Stimulated activated naive CD8-positive, alpha-beta T cell treated with anti-CD3 and anti-CD28 coated beads, Interleukin-15, amount 100 ng/mL, for 72 hours (primary cell): ENCODE measurements at regions not wholly inside any gene's neighbourhood (a gene's known extent, or its start where the extent isn't known, plus 50 kb on each side); places are given as distances from the start of the nearest gene placed in this dataset.

ENCODE experiments used
- ATAC-seq: fragments of 150-1000 bp; cut with Tn5 transposase; 2 replicates; pipeline ENCODE4 v1.10.0; 2021; ENCODE audit warnings: mild to moderate bottlenecking, moderate library complexity
- DNase-seq, 2 donors: peaks; one replicate each; pipeline ENCODE4 v3.0.0; 2021 to 2022
- H3K27ac Mint-ChIP-seq, 2 donors: one replicate each; pipeline ENCODE4 v1.8.0; 2022; ENCODE audit warnings: mild to moderate bottlenecking in 2 of 2, mixed read lengths in 2 of 2, moderate library complexity in 2 of 2
- H3K27me3 Mint-ChIP-seq: one replicate; pipeline ENCODE4 v1.8.0; 2022; ENCODE audit warnings: mixed read lengths
- H3K4me1 Mint-ChIP-seq: one replicate; pipeline ENCODE4 v1.8.0; 2022; ENCODE audit warnings: mild to moderate bottlenecking, mixed read lengths
- H3K4me3 Mint-ChIP-seq, 2 donors: one replicate each; pipeline ENCODE4 v1.8.0; 2022; ENCODE audit warnings: mild to moderate bottlenecking in 2 of 2, mixed read lengths in 2 of 2, moderate library complexity in 1 of 2
- H3K9me3 Mint-ChIP-seq, 2 donors: one replicate each; pipeline ENCODE4 v1.8.0; 2022; ENCODE audit warnings: mixed read lengths in 2 of 2

GRCh38 chr1:208526613-208527125, 282.5 kb upstream of the PLXNA2 start:
- no peak overlapping the region for H3K27ac Mint-ChIP-seq
- no peaks in the 10 kb centered on the region for H3K9me3 Mint-ChIP-seq
- no peaks in the 10 kb centered on the region for H3K4me1 Mint-ChIP-seq
- H3K27me3 Mint-ChIP-seq = peaks cover 6% of the 10 kb centered on the region
- DNase-seq = no peak
- no peak for ATAC-seq
- no peak overlapping the region for H3K4me3 Mint-ChIP-seq

GRCh38 chr1:208527156-208527555, 283.0 kb upstream of the PLXNA2 start:
- H3K27me3 Mint-ChIP-seq = peaks cover 11% of the 10 kb centered on the region
- no peaks in the 10 kb centered on the region for H3K4me1 Mint-ChIP-seq
- no peak overlapping the region for H3K27ac Mint-ChIP-seq
- no peak for ATAC-seq
- no peaks in the 10 kb centered on the region for H3K9me3 Mint-ChIP-seq
- no peak overlapping the region for H3K4me3 Mint-ChIP-seq
- no peak for DNase-seq

GRCh38 chr1:208528578-208529240, 284.5 kb upstream of the PLXNA2 start:
- H3K27ac Mint-ChIP-seq = no peak overlapping the region
- no peaks in the 10 kb centered on the region for H3K4me1 Mint-ChIP-seq
- peaks cover 20% of the 10 kb centered on the region for H3K27me3 Mint-ChIP-seq
- no peak overlapping the region for H3K4me3 Mint-ChIP-seq
- DNase-seq (no peak), ATAC-seq (no peak)
- H3K9me3 Mint-ChIP-seq = no peaks in the 10 kb centered on the region

GRCh38 chr1:208531003-208531750, 287.0 kb upstream of the PLXNA2 start:
- DNase-seq (no peak), ATAC-seq (peak; percentile 11)
- Mint-ChIP-seq H3K27me3 (peaks cover 20% of the 10 kb centered on the region), H3K4me3 (no peak overlapping the region), H3K27ac (no peak overlapping the region), H3K4me1 (no peaks in the 10 kb centered on the region), H3K9me3 (no peaks in the 10 kb centered on the region)

- DNase-seq (no peak), ATAC-seq (no peak)
- H3K4me3 Mint-ChIP-seq = no peak overlapping the region
- no peaks in the 10 kb centered on the region for H3K9me3 Mint-ChIP-seq
- no peaks in the 10 kb centered on the region for H3K4me1 Mint-ChIP-seq
- H3K27ac Mint-ChIP-seq = no peak overlapping the region
- peaks cover 20% of the 10 kb centered on the region for H3K27me3 Mint-ChIP-seq
Measured at GRCh38 chr1:208533746-208534598, 289.8 kb upstream of the PLXNA2 start.

GRCh38 chr1:208534599-208534897, 290.4 kb upstream of the PLXNA2 start:
- ATAC-seq (no peak), DNase-seq (no peak)
- Mint-ChIP-seq H3K4me3 (no peak overlapping the region), H3K4me1 (no peaks in the 10 kb centered on the region), H3K27me3 (peaks cover 20% of the 10 kb centered on the region), H3K27ac (no peak overlapping the region), H3K9me3 (no peaks in the 10 kb centered on the region)

GRCh38 chr1:208534979-208535378, 290.8 kb upstream of the PLXNA2 start:
- H3K27me3 Mint-ChIP-seq = peaks cover 20% of the 10 kb centered on the region
- no peaks in the 10 kb centered on the region for H3K9me3 Mint-ChIP-seq
- ATAC-seq = no peak
- no peak overlapping the region for H3K27ac Mint-ChIP-seq
- no peak for DNase-seq
- no peaks in the 10 kb centered on the region for H3K4me1 Mint-ChIP-seq
- no peak overlapping the region for H3K4me3 Mint-ChIP-seq

- no peak for DNase-seq
- H3K9me3 Mint-ChIP-seq = no peaks in the 10 kb centered on the region
- H3K27ac Mint-ChIP-seq = no peak overlapping the region
- no peak for ATAC-seq
- H3K4me3 Mint-ChIP-seq = no peak overlapping the region
- peaks cover 20% of the 10 kb centered on the region for H3K27me3 Mint-ChIP-seq
- H3K4me1 Mint-ChIP-seq = no peaks in the 10 kb centered on the region
Measured at GRCh38 chr1:208535511-208535910, 291.3 kb upstream of the PLXNA2 start.

- Mint-ChIP-seq H3K27ac (no peak overlapping the region), H3K4me3 (no peak overlapping the region), H3K4me1 (no peaks in the 10 kb centered on the region), H3K9me3 (no peaks in the 10 kb centered on the region), H3K27me3 (peaks cover 19% of the 10 kb centered on the region)
- DNase-seq = no peak
- no peak for ATAC-seq
Measured at GRCh38 chr1:208536212-208536611, 292.0 kb upstream of the PLXNA2 start.

- no peak overlapping the region for H3K4me3 Mint-ChIP-seq
- no peaks in the 10 kb centered on the region for H3K4me1 Mint-ChIP-seq
- H3K9me3 Mint-ChIP-seq = no peaks in the 10 kb centered on the region
- no peak for DNase-seq
- ATAC-seq = no peak
- H3K27ac Mint-ChIP-seq = no peak overlapping the region
- H3K27me3 Mint-ChIP-seq = peaks cover 9% of the 10 kb centered on the region
Measured at GRCh38 chr1:208537198-208537597, 293.0 kb upstream of the PLXNA2 start.

- Mint-ChIP-seq H3K4me1 (no peaks in the 10 kb centered on the region), H3K9me3 (no peaks in the 10 kb centered on the region), H3K4me3 (no peak overlapping the region), H3K27me3 (no peaks in the 10 kb centered on the region), H3K27ac (no peak overlapping the region)
- ATAC-seq = no peak
- DNase-seq = no peak
Measured at GRCh38 chr1:208538078-208538477, 293.9 kb upstream of the PLXNA2 start.

- Mint-ChIP-seq H3K4me1 (no peaks in the 10 kb centered on the region), H3K27ac (no peak overlapping the region), H3K9me3 (no peaks in the 10 kb centered on the region), H3K4me3 (no peak overlapping the region), H3K27me3 (no peaks in the 10 kb centered on the region)
- ATAC-seq = no peak
- no peak for DNase-seq
Measured at GRCh38 chr1:208538587-208538986, 294.4 kb upstream of the PLXNA2 start.

- Mint-ChIP-seq H3K4me3 (no peak overlapping the region), H3K27me3 (no peaks in the 10 kb centered on the region), H3K4me1 (no peaks in the 10 kb centered on the region), H3K9me3 (no peaks in the 10 kb centered on the region), H3K27ac (no peak overlapping the region)
- no peak for DNase-seq
- no peak for ATAC-seq
Measured at GRCh38 chr1:208540724-208541123, 296.5 kb upstream of the PLXNA2 start.

- DNase-seq (no peak), ATAC-seq (no peak)
- no peaks in the 10 kb centered on the region for H3K9me3 Mint-ChIP-seq
- H3K27me3 Mint-ChIP-seq = no peaks in the 10 kb centered on the region
- no peak overlapping the region for H3K27ac Mint-ChIP-seq
- no peaks in the 10 kb centered on the region for H3K4me1 Mint-ChIP-seq
- no peak overlapping the region for H3K4me3 Mint-ChIP-seq
Measured at GRCh38 chr1:208541225-208541855, 297.2 kb upstream of the PLXNA2 start.

- no peaks in the 10 kb centered on the region for H3K9me3 Mint-ChIP-seq
- ATAC-seq (no peak), DNase-seq (no peak)
- no peaks in the 10 kb centered on the region for H3K27me3 Mint-ChIP-seq
- H3K4me1 Mint-ChIP-seq = no peaks in the 10 kb centered on the region
- peak overlapping the region in 1 of 2 donors; percentile 43 for H3K27ac Mint-ChIP-seq
- H3K4me3 Mint-ChIP-seq = no peak overlapping the region
Measured at GRCh38 chr1:208542309-208542708, 298.1 kb upstream of the PLXNA2 start.
